Breast epithelium (tissue), 4 donors: ENCODE measurements at regions not wholly inside any gene's neighbourhood (a gene's known extent, or its start where the extent isn't known, plus 50 kb on each side); places are given as distances from the start of the nearest gene placed in this dataset.
"Not testable (repeated sequence)": the region's sequence is repeated elsewhere in the genome, so short reads cannot be mapped to it uniquely, and the experiment has no call there.

Source experiments
- DNase-seq, 2 donors: peaks; one replicate each; pipeline ENCODE4 v3.0.0-alpha.2; 2019; ENCODE audit warnings: low spot score in 2 of 2
- H3K27ac ChIP-seq, 2 donors: fragments of 200-600 bp; sonication (generic) in 1 of 2; one replicate each; pipeline ENCODE4 v1.5.1; 2016 to 2019; ENCODE audit warnings: mild to moderate bottlenecking in 1 of 2
- H3K27me3 ChIP-seq, 2 donors: fragments of 200-600 bp; sonication (generic) in 1 of 2; one replicate each; pipeline versions ENCODE4 v1.5.1 to v1.6.0; 2017 to 2019; ENCODE audit warnings: control low read depth in 1 of 2, mild to moderate bottlenecking in 1 of 2
- H3K36me3 ChIP-seq: fragments of 200-600 bp; one replicate; pipeline ENCODE4 v1.5.1; 2019
- H3K4me1 ChIP-seq, 2 donors: fragments of 200-600 bp; sonication (generic); one replicate each; pipeline ENCODE4 v1.5.1; 2016 to 2019; ENCODE audit warnings: control low read depth in 1 of 2
- H3K4me3 ChIP-seq, 3 donors: fragments of 200-600 bp; sonication (generic); 1 replicate in 2 of 3; 2 replicates in 1 of 3; pipeline ENCODE4 v1.5.1; 2016 to 2019; ENCODE audit warnings: mild to moderate bottlenecking in 3 of 3, moderate library complexity in 2 of 3
- H3K9me3 ChIP-seq, 2 donors: fragments of 200-600 bp; sonication (generic) in 1 of 2; one replicate each; pipeline ENCODE4 v1.5.1; 2016 to 2019; ENCODE audit warnings: control low read depth in 1 of 2
- POLR2A ChIP-seq: fragments of 450-650 bp; IDR thresholded peaks from one replicate; pipeline ENCODE4 v1.6.1; 2016; ENCODE audit warnings: antibody characterized with exemption, mild to moderate bottlenecking, moderate library complexity
- POLR2AphosphoS5 ChIP-seq, 3 donors: sonication (generic); formaldehyde crosslinking; IDR thresholded peaks; one replicate each; pipeline ENCODE4 v1.6.1; 2017; ENCODE audit warnings: antibody characterized with exemption in 3 of 3
- intact Hi-C: fragments of 100-400 bp; cut with DNase I; formaldehyde crosslinking; loops from one replicate; pipeline ENCODE4 v1.15.1; 2023; ENCODE audit warnings: low total_unique reads
- TF ChIP-seq, protein P1 (sequence below), 3 donors: fragments of 450-650 bp; IDR thresholded peaks; one replicate each; pipeline ENCODE4 v1.5.1; 2016 to 2017; ENCODE audit warnings: antibody characterized with exemption in 3 of 3, mild to moderate bottlenecking in 3 of 3, moderate library complexity in 3 of 3

DNA sequence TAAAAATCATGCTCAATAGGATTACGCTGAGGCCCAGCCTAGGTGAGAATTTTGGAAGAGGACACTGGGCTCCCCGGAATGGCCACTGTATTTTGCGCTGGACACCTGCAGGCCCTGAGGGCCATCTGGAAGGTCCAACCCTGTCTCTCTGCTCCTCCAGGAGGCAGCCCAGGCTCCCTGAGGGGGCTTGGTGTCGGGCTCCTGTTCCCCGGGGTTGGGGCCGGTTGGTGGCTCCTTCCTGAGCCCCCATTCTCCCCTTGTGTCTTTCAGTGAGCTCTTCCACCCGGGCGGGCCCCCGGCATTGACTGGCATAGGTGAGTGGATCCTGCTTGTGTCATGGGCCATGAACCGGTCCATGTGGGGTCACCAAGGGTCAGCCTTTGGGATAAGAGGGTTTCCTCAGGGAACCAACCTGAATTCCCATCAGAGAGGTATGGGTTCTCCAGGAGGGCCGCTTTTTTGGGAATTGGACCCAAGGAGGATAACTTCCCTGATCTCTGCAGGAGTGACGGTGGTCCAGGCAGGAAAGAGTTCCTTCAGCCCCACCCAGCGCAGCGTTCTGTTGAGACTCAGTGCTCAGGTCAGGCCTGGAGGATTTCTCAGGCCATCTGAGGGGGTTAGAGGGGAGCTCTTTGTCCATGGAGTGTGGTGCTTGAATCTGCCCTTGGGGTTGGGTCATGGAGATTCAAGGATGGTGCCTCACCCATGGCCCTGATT, 187.8 kb downstream of the UBE3A start:
- peaks cover 60 to 62% of the 10 kb centered on the region in 2 donors for H3K9me3 ChIP-seq
- TF ChIP-seq POLR2A: no peak
- TF ChIP-seq, protein P1, sequence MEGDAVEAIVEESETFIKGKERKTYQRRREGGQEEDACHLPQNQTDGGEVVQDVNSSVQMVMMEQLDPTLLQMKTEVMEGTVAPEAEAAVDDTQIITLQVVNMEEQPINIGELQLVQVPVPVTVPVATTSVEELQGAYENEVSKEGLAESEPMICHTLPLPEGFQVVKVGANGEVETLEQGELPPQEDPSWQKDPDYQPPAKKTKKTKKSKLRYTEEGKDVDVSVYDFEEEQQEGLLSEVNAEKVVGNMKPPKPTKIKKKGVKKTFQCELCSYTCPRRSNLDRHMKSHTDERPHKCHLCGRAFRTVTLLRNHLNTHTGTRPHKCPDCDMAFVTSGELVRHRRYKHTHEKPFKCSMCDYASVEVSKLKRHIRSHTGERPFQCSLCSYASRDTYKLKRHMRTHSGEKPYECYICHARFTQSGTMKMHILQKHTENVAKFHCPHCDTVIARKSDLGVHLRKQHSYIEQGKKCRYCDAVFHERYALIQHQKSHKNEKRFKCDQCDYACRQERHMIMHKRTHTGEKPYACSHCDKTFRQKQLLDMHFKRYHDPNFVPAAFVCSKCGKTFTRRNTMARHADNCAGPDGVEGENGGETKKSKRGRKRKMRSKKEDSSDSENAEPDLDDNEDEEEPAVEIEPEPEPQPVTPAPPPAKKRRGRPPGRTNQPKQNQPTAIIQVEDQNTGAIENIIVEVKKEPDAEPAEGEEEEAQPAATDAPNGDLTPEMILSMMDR (IDR thresholded peaks at IDR 0.05): no peak
- no peak overlapping the region for H3K4me3 ChIP-seq
- H3K27me3 ChIP-seq: no peaks in the 10 kb centered on the region
- no peak overlapping the region for H3K27ac ChIP-seq
- no peaks in the 10 kb centered on the region for H3K4me1 ChIP-seq
- H3K36me3 ChIP-seq: no peaks in the 10 kb centered on the region
- peak; percentile 10 to 20 for DNase-seq
- intact Hi-C loops: no loop called here

DNA sequence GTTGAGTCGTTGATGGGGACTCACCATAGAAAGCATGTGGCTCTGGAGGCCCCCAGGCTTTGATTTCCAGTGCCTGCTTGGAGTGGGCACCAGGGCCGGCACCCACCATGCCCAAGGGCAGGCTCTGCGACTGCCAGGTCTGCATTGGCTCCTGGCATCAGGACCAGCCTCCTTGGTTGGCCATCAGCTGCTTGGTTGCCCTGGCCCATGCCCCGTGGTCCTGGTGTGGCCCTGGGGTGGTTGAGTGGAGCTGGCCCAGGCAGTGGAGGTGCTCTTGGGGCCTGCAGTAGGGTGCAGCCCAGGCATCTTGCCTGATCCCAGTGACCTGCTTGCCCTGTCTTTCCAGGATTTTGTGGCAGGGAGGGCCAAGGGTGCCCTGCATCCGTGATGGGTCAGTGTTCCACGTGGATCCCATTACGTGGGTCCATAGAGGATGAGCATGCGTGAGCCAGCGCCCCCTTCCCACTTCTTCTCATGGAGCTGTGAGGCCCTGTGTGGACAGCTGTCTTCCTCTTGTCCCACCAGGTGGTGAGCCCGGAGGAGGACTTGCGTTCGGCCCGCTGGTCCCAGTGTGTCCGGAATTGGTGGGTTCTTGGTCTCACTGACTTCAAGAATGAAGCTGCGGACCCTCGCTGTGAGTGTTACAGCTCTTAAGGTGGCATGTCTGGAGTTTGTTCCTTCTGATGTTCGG, 187.0 kb downstream of the UBE3A start:
- Histone ChIP-seq H3K36me3 (no peaks in the 10 kb centered on the region), H3K4me1 (no peaks in the 10 kb centered on the region), H3K4me3 (no peak overlapping the region), H3K27ac (no peak overlapping the region), H3K9me3 (peaks cover 59 to 60% of the 10 kb centered on the region in 2 donors), H3K27me3 (no peaks in the 10 kb centered on the region)
- intact Hi-C loops: no loop called here
- peak; percentile 11 to 20 for DNase-seq
- TF ChIP-seq POLR2AphosphoS5 (IDR thresholded peaks at IDR 0.05): no peak
- TF ChIP-seq, protein P1 (IDR thresholded peaks at IDR 0.05): no peak
- no peak for TF ChIP-seq POLR2A

DNA sequence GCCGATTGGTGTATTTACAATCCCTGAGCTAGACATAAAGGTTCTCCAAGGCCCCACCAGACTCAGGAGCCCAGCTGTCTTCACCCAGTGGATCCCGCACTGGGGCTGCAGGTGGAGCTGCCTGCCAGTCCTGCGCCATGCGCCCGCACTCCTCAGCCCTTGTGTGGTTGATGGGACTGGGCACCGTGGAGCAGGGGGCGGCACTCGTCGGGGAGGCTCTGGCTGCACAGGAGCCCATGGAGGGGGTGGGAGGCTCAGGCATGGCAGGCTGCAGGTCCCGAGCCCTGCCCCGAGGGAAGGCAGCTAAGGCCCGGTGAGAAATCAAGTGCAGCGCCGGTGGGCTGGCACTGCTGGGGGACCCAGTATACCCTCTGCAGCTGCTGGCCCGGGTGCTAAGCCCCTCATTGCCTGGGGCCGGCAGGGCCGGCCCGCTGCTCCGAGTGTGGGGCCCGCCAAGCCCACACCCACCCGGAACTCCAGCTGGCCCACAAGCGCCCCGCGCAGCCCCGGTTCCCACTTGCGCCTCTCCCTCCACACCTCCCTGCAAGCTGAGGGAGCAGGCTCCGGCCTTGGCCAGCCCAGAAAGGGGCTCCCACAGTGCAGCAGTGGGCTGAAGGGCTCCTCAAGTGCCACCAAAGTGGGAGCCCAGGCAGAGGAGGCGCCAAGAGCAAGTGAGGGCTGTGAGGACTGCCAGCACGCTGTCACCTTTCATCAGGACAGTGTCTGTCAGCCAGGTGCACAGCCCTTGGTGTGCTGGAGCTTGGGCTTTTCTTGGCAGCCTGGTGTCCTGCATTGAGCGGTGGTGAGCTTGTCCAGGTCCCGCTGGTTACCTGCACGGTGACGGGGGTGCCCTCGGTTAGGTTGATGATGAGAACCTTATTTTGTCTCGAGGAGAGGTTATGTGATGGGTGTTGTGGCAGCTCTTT, 185.5 kb downstream of the UBE3A start:
- H3K4me3 ChIP-seq, H3K36me3 ChIP-seq, H3K4me1 ChIP-seq, intact Hi-C loops, H3K27me3 ChIP-seq, H3K27ac ChIP-seq: not testable (repeated sequence)
- peaks cover 54 to 57% of the 10 kb centered on the region in 2 donors for H3K9me3 ChIP-seq
- DNase-seq: peak in 1 of 2 donors; percentile 22

DNA sequence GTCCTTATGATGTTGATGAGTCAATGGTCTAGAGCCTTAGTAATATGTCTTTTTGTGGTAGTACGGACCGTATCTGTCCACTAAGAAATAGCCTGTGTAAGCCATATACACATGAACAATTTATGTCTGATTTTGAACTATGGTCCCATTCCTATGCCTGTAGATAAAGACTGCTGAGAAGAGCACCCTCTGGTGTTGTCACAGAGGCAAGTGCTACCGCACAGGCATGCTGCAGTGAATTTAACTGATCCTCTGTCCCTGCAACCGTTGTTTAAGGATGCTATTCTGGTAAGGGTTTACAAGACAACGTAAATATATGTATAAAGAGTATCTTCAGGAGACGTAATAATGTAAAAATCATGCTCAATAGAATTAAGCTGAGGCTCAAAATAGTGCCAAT, 170.7 kb downstream of the UBE3A start:
- no peaks in the 10 kb centered on the region for H3K4me1 ChIP-seq
- H3K36me3 ChIP-seq: no peaks in the 10 kb centered on the region
- H3K27ac ChIP-seq: no peak overlapping the region
- intact Hi-C loops: no loop called here
- H3K9me3 ChIP-seq: no peaks in the 10 kb centered on the region
- DNase-seq: no peak
- TF ChIP-seq, protein P1 (IDR thresholded peaks at IDR 0.05): no peak
- TF ChIP-seq POLR2A (no peak), POLR2AphosphoS5 (IDR thresholded peaks at IDR 0.05) (no peak)
- no peaks in the 10 kb centered on the region for H3K27me3 ChIP-seq
- no peak overlapping the region for H3K4me3 ChIP-seq
